NT2/D1 (cell line): ENCODE measurements at regions not wholly inside any gene's neighbourhood (a gene's known extent, or its start where the extent isn't known, plus 50 kb on each side); places are given as distances from the start of the nearest gene placed in this dataset.

Experiments used
- YY1 ChIP-seq: IDR thresholded peaks from 2 replicates; pipeline ENCODE4 v1.6.1; 2011; ENCODE audit not compliant: insufficient read length, insufficient read depth
- ZNF274 ChIP-seq: IDR thresholded peaks from 2 replicates; pipeline ENCODE4 v1.6.1; 2011; ENCODE audit warnings: mild to moderate bottlenecking, low read depth, low read length

GRCh38 chr13:34465423-34465922, 476.6 kb upstream of the NBEA start:
- TF ChIP-seq YY1: no peak
- TF ChIP-seq ZNF274: no peak
